ENCODE measurements at regions not wholly inside any gene's neighbourhood (a gene's known extent, or its start where the extent isn't known, plus 50 kb on each side); places are given as distances from the start of the nearest gene placed in this dataset.

DNA sequence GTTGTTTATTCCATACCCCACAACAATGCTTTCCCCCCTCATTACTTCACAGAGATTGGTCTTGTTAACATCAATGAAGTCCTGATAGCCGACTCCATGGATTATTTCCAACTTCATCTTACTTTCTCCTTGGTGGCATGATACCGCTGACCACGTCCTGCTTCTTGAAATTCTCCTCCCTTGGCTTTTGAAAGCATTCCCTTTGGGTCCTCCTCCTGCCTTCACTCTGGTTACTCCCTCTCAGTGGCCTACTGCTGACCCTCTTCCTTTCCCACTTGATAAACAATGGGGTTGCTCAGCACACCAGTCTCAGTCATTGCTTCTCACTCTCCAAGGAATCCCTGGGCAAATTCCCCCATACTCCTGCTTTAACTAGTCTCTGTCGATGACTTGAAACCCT, 283.9 kb downstream of the SEC61B start:
- H3K9me3 ChIP-seq (ENCODE audit: control insufficient read depth in 2 of 3, insufficient read depth in 1 of 3, low read length in 3 of 3), result no peaks in the 10 kb centered on the region
- DNase-seq (no peak), FAIRE-seq (no peak)
- TF ChIP-seq, protein P1, sequence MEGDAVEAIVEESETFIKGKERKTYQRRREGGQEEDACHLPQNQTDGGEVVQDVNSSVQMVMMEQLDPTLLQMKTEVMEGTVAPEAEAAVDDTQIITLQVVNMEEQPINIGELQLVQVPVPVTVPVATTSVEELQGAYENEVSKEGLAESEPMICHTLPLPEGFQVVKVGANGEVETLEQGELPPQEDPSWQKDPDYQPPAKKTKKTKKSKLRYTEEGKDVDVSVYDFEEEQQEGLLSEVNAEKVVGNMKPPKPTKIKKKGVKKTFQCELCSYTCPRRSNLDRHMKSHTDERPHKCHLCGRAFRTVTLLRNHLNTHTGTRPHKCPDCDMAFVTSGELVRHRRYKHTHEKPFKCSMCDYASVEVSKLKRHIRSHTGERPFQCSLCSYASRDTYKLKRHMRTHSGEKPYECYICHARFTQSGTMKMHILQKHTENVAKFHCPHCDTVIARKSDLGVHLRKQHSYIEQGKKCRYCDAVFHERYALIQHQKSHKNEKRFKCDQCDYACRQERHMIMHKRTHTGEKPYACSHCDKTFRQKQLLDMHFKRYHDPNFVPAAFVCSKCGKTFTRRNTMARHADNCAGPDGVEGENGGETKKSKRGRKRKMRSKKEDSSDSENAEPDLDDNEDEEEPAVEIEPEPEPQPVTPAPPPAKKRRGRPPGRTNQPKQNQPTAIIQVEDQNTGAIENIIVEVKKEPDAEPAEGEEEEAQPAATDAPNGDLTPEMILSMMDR (IDR thresholded peaks at IDR 0.05; ENCODE audit: borderline replicate concordance, extremely low read depth, insufficient read depth), result no peak
- no peak overlapping the region for H3K4me3 ChIP-seq (ENCODE audit: low read length in 3 of 3)
- no peaks in the 10 kb centered on the region for H3K4me1 ChIP-seq (ENCODE audit: control insufficient read depth in 2 of 3, insufficient read depth in 2 of 3, low read depth in 1 of 3, low read length in 3 of 3)
- no peak overlapping the region for H3K27ac ChIP-seq (ENCODE audit: low read depth in 2 of 2, low read length in 2 of 2)
- no peaks in the 10 kb centered on the region for H3K36me3 ChIP-seq (ENCODE audit: control insufficient read depth in 2 of 3, insufficient read depth in 3 of 3, low read length in 3 of 3)
- intact Hi-C loops (cut with DNase I), result no loop called here
- no peaks in the 10 kb centered on the region for H3K27me3 ChIP-seq (ENCODE audit: control insufficient read depth, insufficient read depth, low read length)
- H3K9ac ChIP-seq (ENCODE audit: low read length in 3 of 3), result no peak overlapping the region

GRCh38 chr9:99506747-99507348, 284.8 kb downstream of the SEC61B start:
- no peak overlapping the region for H3K4me3 ChIP-seq (ENCODE audit: low read length in 3 of 3)
- TF ChIP-seq, protein P1 (IDR thresholded peaks at IDR 0.05; ENCODE audit: borderline replicate concordance, extremely low read depth, insufficient read depth), result no peak
- no peak for FAIRE-seq

GRCh38 chr9:99509065-99509745, 287.1 kb downstream of the SEC61B start:
- no peak for FAIRE-seq
- intact Hi-C loops (cut with DNase I), result no loop called here
- Histone ChIP-seq H3K36me3 (ENCODE audit: control insufficient read depth in 2 of 3, insufficient read depth in 3 of 3, low read length in 3 of 3) (no peaks in the 10 kb centered on the region), H3K4me1 (ENCODE audit: control insufficient read depth in 2 of 3, insufficient read depth in 2 of 3, low read depth in 1 of 3, low read length in 3 of 3) (no peaks in the 10 kb centered on the region), H3K27me3 (ENCODE audit: control insufficient read depth, insufficient read depth, low read length) (no peaks in the 10 kb centered on the region), H3K9me3 (ENCODE audit: control insufficient read depth in 2 of 3, insufficient read depth in 1 of 3, low read length in 3 of 3) (no peaks in the 10 kb centered on the region), H3K9ac (ENCODE audit: low read length in 3 of 3) (no peak overlapping the region), H3K4me3 (ENCODE audit: low read length in 3 of 3) (no peak overlapping the region), H3K27ac (ENCODE audit: low read depth in 2 of 2, low read length in 2 of 2) (no peak overlapping the region)
- DNase-seq, result no peak
- TF ChIP-seq, protein P1 (IDR thresholded peaks at IDR 0.05; ENCODE audit: borderline replicate concordance, extremely low read depth, insufficient read depth), result no peak

More at GRCh38 chr9:99506747-99507348, 284.8 kb downstream of the SEC61B start:
- H3K4me1 ChIP-seq (ENCODE audit: control insufficient read depth in 2 of 3, insufficient read depth in 2 of 3, low read depth in 1 of 3, low read length in 3 of 3), result no peaks in the 10 kb centered on the region
- intact Hi-C loops (cut with DNase I), result no loop called here
- no peaks in the 10 kb centered on the region for H3K9me3 ChIP-seq (ENCODE audit: control insufficient read depth in 2 of 3, insufficient read depth in 1 of 3, low read length in 3 of 3)
- H3K27me3 ChIP-seq (ENCODE audit: control insufficient read depth, insufficient read depth, low read length), result no peaks in the 10 kb centered on the region
- H3K36me3 ChIP-seq (ENCODE audit: control insufficient read depth in 2 of 3, insufficient read depth in 3 of 3, low read length in 3 of 3), result no peaks in the 10 kb centered on the region
- no peak overlapping the region for H3K27ac ChIP-seq (ENCODE audit: low read depth in 2 of 2, low read length in 2 of 2)
- DNase-seq, result no peak
- no peak overlapping the region for H3K9ac ChIP-seq (ENCODE audit: low read length in 3 of 3)

Measured in kidney (tissue), 13 donors.